ENCODE measurements at regions not wholly inside any gene's neighbourhood (a gene's known extent, or its start where the extent isn't known, plus 50 kb on each side); places are given as distances from the start of the nearest gene placed in this dataset.
"Not testable (repeated sequence)": the region's sequence is repeated elsewhere in the genome, so short reads cannot be mapped to it uniquely, and the experiment has no call there.

DNA sequence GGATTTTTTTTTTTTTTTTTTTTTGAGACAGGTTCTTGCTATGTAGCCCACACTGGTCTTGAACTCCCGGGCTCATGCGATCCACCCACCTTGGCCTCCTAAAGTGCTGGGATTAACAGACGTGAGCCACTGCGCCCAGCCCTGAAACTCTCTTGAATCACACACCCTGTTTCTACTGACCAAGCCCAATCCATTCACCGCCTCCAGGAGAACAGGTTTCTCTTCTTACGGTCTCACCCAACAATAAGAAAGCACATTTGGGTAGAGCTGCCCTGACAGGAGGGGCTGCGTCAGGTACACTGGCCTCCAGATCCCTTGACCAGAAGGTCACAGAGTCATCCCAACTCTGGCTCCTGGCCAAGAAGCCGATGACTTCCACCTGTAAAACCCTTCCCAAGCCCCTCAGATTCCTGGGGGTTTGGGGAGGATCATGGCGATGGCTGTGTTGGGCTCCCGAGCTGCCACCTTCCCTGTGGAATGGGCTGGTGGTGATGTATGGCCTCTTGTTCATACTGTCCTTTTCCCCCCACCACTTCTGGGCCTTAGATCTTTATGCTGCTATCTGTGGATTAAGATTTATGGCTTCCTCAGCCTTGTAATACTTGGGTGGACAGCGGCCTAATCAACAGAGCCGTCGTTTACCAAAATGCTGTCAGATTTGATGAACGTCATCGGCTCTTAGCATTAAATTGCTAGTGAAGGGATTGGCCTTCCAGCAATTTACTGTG, 89.1 kb downstream of the KATNIP start:
- TF ChIP-seq, protein P1, sequence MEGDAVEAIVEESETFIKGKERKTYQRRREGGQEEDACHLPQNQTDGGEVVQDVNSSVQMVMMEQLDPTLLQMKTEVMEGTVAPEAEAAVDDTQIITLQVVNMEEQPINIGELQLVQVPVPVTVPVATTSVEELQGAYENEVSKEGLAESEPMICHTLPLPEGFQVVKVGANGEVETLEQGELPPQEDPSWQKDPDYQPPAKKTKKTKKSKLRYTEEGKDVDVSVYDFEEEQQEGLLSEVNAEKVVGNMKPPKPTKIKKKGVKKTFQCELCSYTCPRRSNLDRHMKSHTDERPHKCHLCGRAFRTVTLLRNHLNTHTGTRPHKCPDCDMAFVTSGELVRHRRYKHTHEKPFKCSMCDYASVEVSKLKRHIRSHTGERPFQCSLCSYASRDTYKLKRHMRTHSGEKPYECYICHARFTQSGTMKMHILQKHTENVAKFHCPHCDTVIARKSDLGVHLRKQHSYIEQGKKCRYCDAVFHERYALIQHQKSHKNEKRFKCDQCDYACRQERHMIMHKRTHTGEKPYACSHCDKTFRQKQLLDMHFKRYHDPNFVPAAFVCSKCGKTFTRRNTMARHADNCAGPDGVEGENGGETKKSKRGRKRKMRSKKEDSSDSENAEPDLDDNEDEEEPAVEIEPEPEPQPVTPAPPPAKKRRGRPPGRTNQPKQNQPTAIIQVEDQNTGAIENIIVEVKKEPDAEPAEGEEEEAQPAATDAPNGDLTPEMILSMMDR (IDR thresholded peaks at IDR 0.05; ENCODE audit: low read depth, low read length, missing control alignments): no peak
- in situ Hi-C loops (cut with HindIII; ENCODE audit: low sequenced_read_pairs): no loop called here
- no peak for DNase-seq (ENCODE audit: low read depth)
- H3K4me3 ChIP-seq (ENCODE audit: low read depth, low read length): no peak overlapping the region

DNA sequence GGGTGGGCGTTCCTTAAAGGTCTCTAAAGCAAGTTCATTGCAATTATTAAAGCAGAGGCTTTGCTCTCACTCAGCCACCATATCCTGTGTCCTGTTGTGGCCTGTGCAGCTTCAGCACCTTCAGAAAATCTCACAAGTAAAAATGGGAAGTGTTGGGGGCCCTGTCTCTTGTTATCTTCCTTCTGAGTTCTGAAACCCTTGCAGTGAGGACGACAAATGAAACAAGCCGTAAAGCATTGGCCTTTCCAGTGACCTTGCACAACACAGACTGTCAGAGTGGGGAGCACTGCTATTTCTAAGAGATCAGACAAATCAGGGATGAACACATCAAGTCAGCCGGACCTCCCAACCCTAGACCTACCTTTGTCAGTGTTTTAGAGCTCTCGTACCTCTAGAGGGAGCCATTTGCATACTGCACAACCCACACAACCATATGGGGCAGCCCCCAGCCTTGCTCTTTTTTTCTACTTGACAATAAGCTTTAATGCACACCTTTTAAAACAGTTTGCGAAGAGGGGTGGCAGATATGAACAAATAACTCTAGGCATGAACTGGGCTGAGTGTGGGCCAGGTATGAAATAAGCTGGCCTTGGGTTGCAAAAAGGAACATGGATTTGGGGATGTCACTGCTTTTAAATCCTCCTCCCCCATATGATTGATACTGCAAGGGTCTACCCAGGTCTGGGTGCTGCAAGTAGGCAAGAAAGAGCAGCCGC, 89.8 kb downstream of the KATNIP start:
- no peak overlapping the region for H3K4me3 ChIP-seq (ENCODE audit: low read depth, low read length)
- in situ Hi-C loops (cut with HindIII; ENCODE audit: low sequenced_read_pairs): no loop called here
- DNase-seq (ENCODE audit: low read depth): peak; percentile 45
- TF ChIP-seq, protein P1 (IDR thresholded peaks at IDR 0.05; ENCODE audit: low read depth, low read length, missing control alignments): peak; percentile 89

DNA sequence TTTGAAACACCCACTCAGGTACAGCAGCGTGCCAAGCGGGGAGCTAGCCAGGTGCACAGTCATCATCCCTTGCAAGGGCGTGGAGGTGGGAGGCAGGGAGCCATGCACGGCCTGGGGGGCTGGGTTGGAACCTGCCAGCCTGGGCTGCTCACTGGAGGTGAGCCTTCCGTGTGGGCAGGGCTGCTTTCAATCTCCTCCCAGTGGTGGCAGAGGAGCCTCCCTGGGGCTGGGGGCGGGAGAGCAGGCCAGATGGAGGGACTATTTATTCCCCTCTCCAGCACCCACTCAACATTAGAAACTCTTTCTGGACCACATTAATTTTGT, 90.3 kb downstream of the KATNIP start:
- in situ Hi-C loops (cut with HindIII; ENCODE audit: low sequenced_read_pairs): no loop called here
- H3K4me3 ChIP-seq (ENCODE audit: low read depth, low read length): no peak overlapping the region
- DNase-seq (ENCODE audit: low read depth): no peak
- TF ChIP-seq, protein P1 (IDR thresholded peaks at IDR 0.05; ENCODE audit: low read depth, low read length, missing control alignments): no peak

DNA sequence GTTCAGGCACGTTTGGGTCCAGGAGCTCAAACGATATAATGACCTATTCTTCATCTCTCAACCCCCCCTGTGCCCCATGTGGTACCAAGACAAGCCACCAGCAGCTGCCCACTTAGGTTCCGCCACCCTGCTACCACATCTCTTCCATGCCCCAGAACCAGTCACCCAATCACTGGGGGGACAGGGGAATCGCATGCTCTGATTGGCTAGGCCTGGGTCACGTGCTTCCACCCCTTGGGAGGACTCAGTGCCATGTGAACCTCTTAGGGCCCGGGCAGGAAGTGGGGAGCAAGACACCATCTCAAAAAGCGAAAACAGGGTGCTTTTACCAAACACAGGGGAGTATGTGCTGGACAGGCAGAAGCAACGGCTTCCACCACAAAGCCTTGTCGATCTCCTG, 91.3 kb downstream of the KATNIP start:
- TF ChIP-seq, protein P1 (IDR thresholded peaks at IDR 0.05; ENCODE audit: low read depth, low read length, missing control alignments): no peak
- in situ Hi-C loops (cut with HindIII; ENCODE audit: low sequenced_read_pairs): no loop called here
- no peak for DNase-seq (ENCODE audit: low read depth)
- no peak overlapping the region for H3K4me3 ChIP-seq (ENCODE audit: low read depth, low read length)

DNA sequence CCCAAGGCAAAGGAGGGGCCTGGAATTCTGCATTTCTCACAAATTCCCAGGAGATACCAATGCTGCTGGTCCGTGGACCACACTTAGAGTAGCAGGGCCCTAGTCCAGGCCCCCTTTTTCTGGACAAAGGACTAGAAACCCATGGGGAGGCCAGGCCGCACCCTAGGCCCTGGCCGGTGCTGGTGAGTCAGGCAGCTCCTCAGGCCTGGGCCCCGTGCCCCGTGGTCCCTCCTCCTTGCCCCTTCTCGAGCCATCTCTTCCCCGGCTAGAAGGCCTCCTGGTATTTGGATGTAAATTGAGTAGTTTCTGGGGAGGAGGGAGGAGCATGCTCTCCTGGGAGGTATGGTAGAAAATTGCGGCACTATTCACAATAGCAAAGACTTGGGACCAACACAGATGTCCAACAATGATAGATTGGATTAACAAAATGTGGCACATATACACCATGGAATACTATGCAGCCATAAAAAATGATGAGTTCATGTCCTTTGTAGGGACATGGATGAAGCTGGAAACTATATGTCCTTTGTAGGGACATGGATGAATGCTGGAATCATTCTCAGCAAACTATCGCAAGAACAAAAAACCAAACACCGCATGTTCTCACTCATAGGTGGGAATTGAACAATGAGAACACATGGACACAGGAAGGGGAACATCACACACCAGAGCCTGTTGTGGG, 91.9 kb downstream of the KATNIP start:
- DNase-seq (ENCODE audit: low read depth); in situ Hi-C loops (cut with HindIII; ENCODE audit: low sequenced_read_pairs); H3K4me3 ChIP-seq (ENCODE audit: low read depth, low read length): not testable (repeated sequence)

DNA sequence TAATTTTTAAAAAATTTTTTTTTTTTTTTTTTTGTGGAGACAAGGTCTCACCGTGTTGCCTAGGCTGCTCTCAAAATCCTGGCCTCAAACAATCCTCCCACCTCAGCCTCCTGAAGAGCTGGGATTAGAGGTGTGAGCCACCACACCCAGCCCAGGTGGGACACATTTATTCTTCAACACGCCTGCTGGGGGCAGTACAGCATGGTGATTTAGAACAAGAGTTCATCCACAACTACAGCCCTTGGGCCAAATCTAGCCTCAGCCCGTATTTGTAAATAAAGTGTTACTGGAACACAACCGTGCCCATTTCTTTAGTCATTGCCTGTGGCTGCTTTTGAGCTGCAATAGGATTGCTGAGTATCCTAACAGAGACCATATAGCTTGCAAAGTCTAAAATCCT, 92.8 kb downstream of the KATNIP start:
- in situ Hi-C loops (cut with HindIII; ENCODE audit: low sequenced_read_pairs): no loop called here
- no peak overlapping the region for H3K4me3 ChIP-seq (ENCODE audit: low read depth, low read length)
- TF ChIP-seq, protein P1 (IDR thresholded peaks at IDR 0.05; ENCODE audit: low read depth, low read length, missing control alignments): peak; percentile 33
- peak; percentile 15 for DNase-seq (ENCODE audit: low read depth)

DNA sequence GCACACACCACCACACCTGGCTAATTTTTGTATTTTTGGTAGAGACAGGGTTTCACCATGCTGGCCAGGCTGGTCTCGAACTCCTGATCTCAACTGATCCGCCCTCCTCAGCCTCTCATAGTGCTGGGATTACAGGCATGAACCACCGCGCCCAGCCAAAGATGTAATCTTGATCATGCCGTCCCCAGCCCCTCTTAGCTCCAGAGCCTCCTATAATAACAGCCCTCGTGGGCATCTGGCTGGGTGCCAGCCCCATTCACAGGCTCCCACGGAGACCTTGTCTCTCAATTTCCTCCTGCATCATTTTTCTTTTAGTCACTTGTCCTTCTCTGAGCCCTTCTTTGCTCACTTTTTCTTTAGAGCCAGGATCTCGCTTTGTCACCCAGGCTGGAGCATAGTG, 94.2 kb downstream of the KATNIP start:
- in situ Hi-C loops (cut with HindIII; ENCODE audit: low sequenced_read_pairs): no loop called here
- H3K4me3 ChIP-seq (ENCODE audit: low read depth, low read length): no peak overlapping the region
- DNase-seq (ENCODE audit: low read depth): no peak
- TF ChIP-seq, protein P1 (IDR thresholded peaks at IDR 0.05; ENCODE audit: low read depth, low read length, missing control alignments): no peak
